ENCODE measurements at regions not wholly inside any gene's neighbourhood (a gene's known extent, or its start where the extent isn't known, plus 50 kb on each side); places are given as distances from the start of the nearest gene placed in this dataset.
"Not testable (repeated sequence)": the region's sequence is repeated elsewhere in the genome, so short reads cannot be mapped to it uniquely, and the experiment has no call there.

- H3K27ac ChIP-seq (ENCODE audit: low read depth, low read length) = no peak overlapping the region
- no peaks in the 10 kb centered on the region for H3K27me3 ChIP-seq (ENCODE audit: control insufficient read depth in 3 of 3, insufficient read depth in 3 of 3, low read length in 3 of 3)
- H3K36me3 ChIP-seq (ENCODE audit: control insufficient read depth in 3 of 3, insufficient read depth in 3 of 3, low read length in 3 of 3) = no peaks in the 10 kb centered on the region
- H3K4me1 ChIP-seq (ENCODE audit: control insufficient read depth in 3 of 3, insufficient read depth in 3 of 3, low read length in 3 of 3) = no peaks in the 10 kb centered on the region
- no peak overlapping the region for H3K9ac ChIP-seq (ENCODE audit: low read depth in 1 of 3, low read length in 3 of 3)
- no peak overlapping the region for H3K4me3 ChIP-seq (ENCODE audit: low read length in 3 of 3)
- no peaks in the 10 kb centered on the region for H3K9me3 ChIP-seq (ENCODE audit: control insufficient read depth in 3 of 3, low read length in 3 of 3)
Measured at GRCh38 chr5:166281433-166281832, 2010.0 kb upstream of the WWC1 start.

DNA sequence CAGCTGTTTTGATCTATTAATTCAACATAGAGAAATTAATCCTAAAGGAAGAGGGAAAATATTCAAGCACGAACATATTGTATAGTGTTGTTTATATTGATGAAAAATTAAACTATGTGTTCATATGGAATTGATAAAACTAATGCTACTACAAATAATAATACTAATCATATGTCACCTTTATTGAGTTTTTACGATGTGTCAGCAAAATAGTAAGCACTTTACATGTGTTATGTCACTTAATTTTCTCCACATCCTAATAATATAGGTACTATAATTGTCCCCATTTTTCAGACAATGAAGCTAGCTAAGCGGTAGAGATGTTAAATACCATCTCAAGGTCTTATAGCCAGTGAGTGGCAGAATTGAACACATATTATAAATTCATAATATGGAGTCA, 2008.5 kb upstream of the WWC1 start:
- Histone ChIP-seq H3K4me1 (ENCODE audit: control insufficient read depth in 3 of 3, insufficient read depth in 3 of 3, low read length in 3 of 3) (no peaks in the 10 kb centered on the region), H3K4me3 (ENCODE audit: low read length in 3 of 3) (no peak overlapping the region), H3K9ac (ENCODE audit: low read depth in 1 of 3, low read length in 3 of 3) (no peak overlapping the region), H3K9me3 (ENCODE audit: control insufficient read depth in 3 of 3, low read length in 3 of 3) (no peaks in the 10 kb centered on the region), H3K36me3 (ENCODE audit: control insufficient read depth in 3 of 3, insufficient read depth in 3 of 3, low read length in 3 of 3) (no peaks in the 10 kb centered on the region), H3K27me3 (ENCODE audit: control insufficient read depth in 3 of 3, insufficient read depth in 3 of 3, low read length in 3 of 3) (no peaks in the 10 kb centered on the region), H3K27ac (ENCODE audit: low read depth, low read length) (no peak overlapping the region)

DNA sequence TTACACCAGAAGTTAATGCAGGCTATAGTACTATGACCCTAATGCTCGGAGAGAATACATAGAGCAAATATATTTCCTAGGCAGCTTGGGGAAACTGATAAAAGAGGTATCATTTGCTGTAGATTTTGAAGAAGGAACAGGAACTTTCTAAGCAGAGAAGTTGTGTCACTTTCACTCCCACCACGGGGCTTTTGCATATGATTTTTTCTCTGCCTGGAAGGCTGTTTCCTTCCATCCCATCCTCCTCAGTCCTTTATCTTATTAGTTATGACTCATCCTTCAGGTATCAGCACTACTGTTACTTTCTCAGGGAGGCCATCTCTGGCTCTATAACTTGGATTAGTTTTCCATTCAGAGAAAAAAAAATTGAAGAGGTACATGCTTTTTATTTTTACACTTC, 2006.1 kb upstream of the WWC1 start:
- Histone ChIP-seq H3K4me1 (ENCODE audit: control insufficient read depth in 3 of 3, insufficient read depth in 3 of 3, low read length in 3 of 3) (no peaks in the 10 kb centered on the region), H3K4me3 (ENCODE audit: low read length in 3 of 3) (no peak overlapping the region), H3K27me3 (ENCODE audit: control insufficient read depth in 3 of 3, insufficient read depth in 3 of 3, low read length in 3 of 3) (no peaks in the 10 kb centered on the region)

DNA sequence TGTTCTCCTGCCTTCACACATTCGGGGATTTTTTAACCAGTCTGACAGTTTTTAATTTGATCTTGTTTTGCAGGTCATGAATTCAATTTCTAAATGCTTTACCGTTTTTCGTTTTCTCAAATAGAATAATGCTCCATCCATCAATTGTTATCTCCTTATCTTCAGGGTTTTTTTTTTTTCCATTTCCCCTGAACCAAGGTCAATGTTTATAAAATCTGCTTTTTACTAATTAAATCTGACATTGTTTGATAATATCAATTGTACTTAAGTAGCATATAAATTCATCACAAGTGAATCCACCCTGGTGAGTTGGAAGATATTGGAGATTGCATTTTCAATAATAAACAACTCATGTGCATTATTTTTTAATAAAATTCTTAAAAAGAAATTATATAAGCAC, 2004.6 kb upstream of the WWC1 start:
- Histone ChIP-seq H3K27me3 (ENCODE audit: control insufficient read depth in 3 of 3, insufficient read depth in 3 of 3, low read length in 3 of 3) (no peaks in the 10 kb centered on the region), H3K4me1 (ENCODE audit: control insufficient read depth in 3 of 3, insufficient read depth in 3 of 3, low read length in 3 of 3) (no peaks in the 10 kb centered on the region), H3K9ac (ENCODE audit: low read depth in 1 of 3, low read length in 3 of 3) (no peak overlapping the region), H3K4me3 (ENCODE audit: low read length in 3 of 3) (no peak overlapping the region), H3K36me3 (ENCODE audit: control insufficient read depth in 3 of 3, insufficient read depth in 3 of 3, low read length in 3 of 3) (no peaks in the 10 kb centered on the region), H3K27ac (ENCODE audit: low read depth, low read length) (no peak overlapping the region), H3K9me3 (ENCODE audit: control insufficient read depth in 3 of 3, low read length in 3 of 3) (peaks cover 0 to 2% (median 0%) of the 10 kb centered on the region in 3 donors)

More for the DNA sequence above, 2006.1 kb upstream of the WWC1 start:
- H3K27ac ChIP-seq (ENCODE audit: low read depth, low read length) = no peak overlapping the region
- no peaks in the 10 kb centered on the region for H3K9me3 ChIP-seq (ENCODE audit: control insufficient read depth in 3 of 3, low read length in 3 of 3)
- no peak overlapping the region for H3K9ac ChIP-seq (ENCODE audit: low read depth in 1 of 3, low read length in 3 of 3)
- no peaks in the 10 kb centered on the region for H3K36me3 ChIP-seq (ENCODE audit: control insufficient read depth in 3 of 3, insufficient read depth in 3 of 3, low read length in 3 of 3)

GRCh38 chr5:166287866-166288265, 2003.6 kb upstream of the WWC1 start:
- H3K4me3 ChIP-seq (ENCODE audit: low read length in 3 of 3) = no peak overlapping the region
- peaks cover 0 to 2% (median 0%) of the 10 kb centered on the region in 3 donors for H3K9me3 ChIP-seq (ENCODE audit: control insufficient read depth in 3 of 3, low read length in 3 of 3)
- H3K4me1 ChIP-seq (ENCODE audit: control insufficient read depth in 3 of 3, insufficient read depth in 3 of 3, low read length in 3 of 3) = no peaks in the 10 kb centered on the region
- no peak overlapping the region for H3K27ac ChIP-seq (ENCODE audit: low read depth, low read length)
- no peaks in the 10 kb centered on the region for H3K27me3 ChIP-seq (ENCODE audit: control insufficient read depth in 3 of 3, insufficient read depth in 3 of 3, low read length in 3 of 3)
- H3K36me3 ChIP-seq (ENCODE audit: control insufficient read depth in 3 of 3, insufficient read depth in 3 of 3, low read length in 3 of 3) = no peaks in the 10 kb centered on the region
- H3K9ac ChIP-seq (ENCODE audit: low read depth in 1 of 3, low read length in 3 of 3) = no peak overlapping the region

DNA sequence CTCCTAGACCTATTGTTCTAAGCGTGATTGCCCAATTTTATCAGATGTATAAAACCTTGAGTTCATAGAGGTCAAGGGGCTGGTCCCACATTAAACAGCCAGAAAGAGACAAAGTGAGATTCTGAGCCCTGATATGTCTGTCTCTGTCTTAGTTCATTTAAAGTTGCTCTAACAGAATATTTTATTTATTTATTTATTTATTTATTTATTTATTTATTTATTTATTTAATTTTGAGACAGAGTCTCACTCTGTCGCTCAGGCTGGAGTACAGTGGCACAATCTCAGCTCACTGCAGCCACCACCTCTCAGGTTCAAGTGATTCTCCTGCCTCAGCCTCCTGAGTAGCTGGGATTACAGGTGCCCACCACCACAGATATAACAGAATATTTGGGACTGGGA, 1999.6 kb upstream of the WWC1 start:
- H3K9ac ChIP-seq (ENCODE audit: low read depth in 1 of 3, low read length in 3 of 3); H3K9me3 ChIP-seq (ENCODE audit: control insufficient read depth in 3 of 3, low read length in 3 of 3); H3K4me1 ChIP-seq (ENCODE audit: control insufficient read depth in 3 of 3, insufficient read depth in 3 of 3, low read length in 3 of 3); H3K27ac ChIP-seq (ENCODE audit: low read depth, low read length); H3K27me3 ChIP-seq (ENCODE audit: control insufficient read depth in 3 of 3, insufficient read depth in 3 of 3, low read length in 3 of 3); H3K4me3 ChIP-seq (ENCODE audit: low read length in 3 of 3); H3K36me3 ChIP-seq (ENCODE audit: control insufficient read depth in 3 of 3, insufficient read depth in 3 of 3, low read length in 3 of 3): not testable (repeated sequence)

DNA sequence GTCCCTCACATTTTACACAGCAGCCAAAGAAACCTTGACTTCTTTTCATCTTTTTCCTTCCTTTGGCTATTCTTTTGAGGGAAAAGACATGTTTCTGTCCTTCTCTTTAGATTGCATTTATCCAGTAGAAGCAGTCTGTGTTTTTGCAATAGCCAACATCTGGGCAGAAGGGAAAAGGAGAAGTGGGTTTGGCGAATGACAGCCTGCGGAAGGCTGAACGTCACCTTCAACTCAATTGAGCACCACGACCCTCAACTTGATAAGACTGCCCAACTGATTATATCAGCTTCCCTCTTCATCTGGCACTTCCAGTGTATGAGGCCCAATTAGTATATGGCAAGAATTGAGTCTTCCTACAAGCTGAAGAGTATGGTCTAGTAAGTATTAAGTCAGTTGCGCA, 1997.6 kb upstream of the WWC1 start:
- Histone ChIP-seq H3K4me3 (ENCODE audit: low read length in 3 of 3) (no peak overlapping the region), H3K36me3 (ENCODE audit: control insufficient read depth in 3 of 3, insufficient read depth in 3 of 3, low read length in 3 of 3) (no peaks in the 10 kb centered on the region), H3K4me1 (ENCODE audit: control insufficient read depth in 3 of 3, insufficient read depth in 3 of 3, low read length in 3 of 3) (no peaks in the 10 kb centered on the region), H3K27me3 (ENCODE audit: control insufficient read depth in 3 of 3, insufficient read depth in 3 of 3, low read length in 3 of 3) (no peaks in the 10 kb centered on the region), H3K9me3 (ENCODE audit: control insufficient read depth in 3 of 3, low read length in 3 of 3) (peaks cover 0 to 2% (median 0%) of the 10 kb centered on the region in 3 donors), H3K27ac (ENCODE audit: low read depth, low read length) (no peak overlapping the region), H3K9ac (ENCODE audit: low read depth in 1 of 3, low read length in 3 of 3) (no peak overlapping the region)

GRCh38 chr5:166302166-166302565, 1989.3 kb upstream of the WWC1 start:
- no peaks in the 10 kb centered on the region for H3K36me3 ChIP-seq (ENCODE audit: control insufficient read depth in 3 of 3, insufficient read depth in 3 of 3, low read length in 3 of 3)
- H3K27me3 ChIP-seq (ENCODE audit: control insufficient read depth in 3 of 3, insufficient read depth in 3 of 3, low read length in 3 of 3) = no peaks in the 10 kb centered on the region
- no peaks in the 10 kb centered on the region for H3K9me3 ChIP-seq (ENCODE audit: control insufficient read depth in 3 of 3, low read length in 3 of 3)
- no peak overlapping the region for H3K4me3 ChIP-seq (ENCODE audit: low read length in 3 of 3)
- no peak overlapping the region for H3K27ac ChIP-seq (ENCODE audit: low read depth, low read length)
- no peak overlapping the region for H3K9ac ChIP-seq (ENCODE audit: low read depth in 1 of 3, low read length in 3 of 3)
- no peaks in the 10 kb centered on the region for H3K4me1 ChIP-seq (ENCODE audit: control insufficient read depth in 3 of 3, insufficient read depth in 3 of 3, low read length in 3 of 3)

DNA sequence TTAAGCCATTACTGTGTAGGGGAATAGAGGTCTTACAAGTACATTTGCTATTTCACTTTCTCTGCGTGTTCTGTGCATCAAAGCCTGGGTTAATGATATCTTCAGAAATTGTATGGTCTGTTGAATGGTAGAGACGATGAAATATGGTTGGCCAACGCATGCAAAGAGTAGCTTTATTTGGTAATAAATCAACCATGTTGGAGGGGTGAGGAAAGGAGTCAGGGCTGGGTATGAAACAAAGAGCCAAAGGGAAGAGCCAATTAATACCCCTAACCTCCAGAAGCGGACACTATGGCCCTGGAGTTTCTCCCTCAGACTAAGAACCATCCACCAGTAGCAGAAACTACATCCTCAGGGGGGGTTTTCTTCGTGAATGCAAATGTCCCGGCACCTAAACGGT, 1974.0 kb upstream of the WWC1 start:
- no peaks in the 10 kb centered on the region for H3K4me1 ChIP-seq (ENCODE audit: control insufficient read depth in 3 of 3, insufficient read depth in 3 of 3, low read length in 3 of 3)
- H3K4me3 ChIP-seq (ENCODE audit: low read length in 3 of 3) = no peak overlapping the region
- H3K27me3 ChIP-seq (ENCODE audit: control insufficient read depth in 3 of 3, insufficient read depth in 3 of 3, low read length in 3 of 3) = no peaks in the 10 kb centered on the region
- no peaks in the 10 kb centered on the region for H3K36me3 ChIP-seq (ENCODE audit: control insufficient read depth in 3 of 3, insufficient read depth in 3 of 3, low read length in 3 of 3)
- H3K9ac ChIP-seq (ENCODE audit: low read depth in 1 of 3, low read length in 3 of 3) = no peak overlapping the region
- H3K9me3 ChIP-seq (ENCODE audit: control insufficient read depth in 3 of 3, low read length in 3 of 3) = no peaks in the 10 kb centered on the region
- H3K27ac ChIP-seq (ENCODE audit: low read depth, low read length) = no peak overlapping the region

DNA sequence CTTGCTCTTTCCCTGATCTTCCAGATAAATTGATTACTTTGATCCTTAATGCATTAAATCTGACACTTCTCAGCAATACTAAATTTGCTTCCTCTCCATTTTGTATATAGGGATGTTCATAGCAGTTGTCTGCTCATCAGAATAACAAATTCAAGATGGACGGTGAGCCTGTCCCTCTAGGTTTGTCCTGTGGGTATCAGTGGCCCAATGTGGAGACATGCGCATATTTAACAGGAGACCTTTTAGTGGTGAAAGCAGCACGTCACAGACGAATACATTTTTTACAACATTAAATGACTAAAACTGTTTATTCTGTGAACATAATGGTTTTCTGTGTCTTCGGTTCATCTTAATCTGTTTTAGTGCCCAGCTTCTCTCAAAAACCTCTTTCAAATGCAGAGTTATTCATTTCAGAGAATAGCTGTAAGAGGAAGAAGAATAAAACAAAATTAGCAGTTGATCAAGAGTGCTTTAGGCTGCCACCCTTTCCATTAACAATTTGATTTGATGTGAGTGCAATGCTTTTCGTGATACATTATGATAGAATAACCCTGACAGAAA, 1970.4 kb upstream of the WWC1 start:
- Histone ChIP-seq H3K9ac (ENCODE audit: low read depth in 1 of 3, low read length in 3 of 3) (no peak overlapping the region), H3K27me3 (ENCODE audit: control insufficient read depth in 3 of 3, insufficient read depth in 3 of 3, low read length in 3 of 3) (no peaks in the 10 kb centered on the region), H3K36me3 (ENCODE audit: control insufficient read depth in 3 of 3, insufficient read depth in 3 of 3, low read length in 3 of 3) (no peaks in the 10 kb centered on the region), H3K27ac (ENCODE audit: low read depth, low read length) (no peak overlapping the region), H3K4me3 (ENCODE audit: low read length in 3 of 3) (no peak overlapping the region), H3K9me3 (ENCODE audit: control insufficient read depth in 3 of 3, low read length in 3 of 3) (no peaks in the 10 kb centered on the region), H3K4me1 (ENCODE audit: control insufficient read depth in 3 of 3, insufficient read depth in 3 of 3, low read length in 3 of 3) (no peaks in the 10 kb centered on the region)

- no peaks in the 10 kb centered on the region for H3K9me3 ChIP-seq (ENCODE audit: control insufficient read depth in 3 of 3, low read length in 3 of 3)
- no peaks in the 10 kb centered on the region for H3K4me1 ChIP-seq (ENCODE audit: control insufficient read depth in 3 of 3, insufficient read depth in 3 of 3, low read length in 3 of 3)
- H3K27me3 ChIP-seq (ENCODE audit: control insufficient read depth in 3 of 3, insufficient read depth in 3 of 3, low read length in 3 of 3) = no peaks in the 10 kb centered on the region
- H3K9ac ChIP-seq (ENCODE audit: low read depth in 1 of 3, low read length in 3 of 3) = no peak overlapping the region
- no peaks in the 10 kb centered on the region for H3K36me3 ChIP-seq (ENCODE audit: control insufficient read depth in 3 of 3, insufficient read depth in 3 of 3, low read length in 3 of 3)
- H3K27ac ChIP-seq (ENCODE audit: low read depth, low read length) = no peak overlapping the region
- no peak overlapping the region for H3K4me3 ChIP-seq (ENCODE audit: low read length in 3 of 3)
Measured at GRCh38 chr5:166324372-166324771, 1967.1 kb upstream of the WWC1 start.

All from skeletal muscle tissue (tissue), 3 donors.